Spleen (tissue), 7 donors: ENCODE measurements at regions not wholly inside any gene's neighbourhood (a gene's known extent, or its start where the extent isn't known, plus 50 kb on each side); places are given as distances from the start of the nearest gene placed in this dataset.
"Not testable (repeated sequence)": the region's sequence is repeated elsewhere in the genome, so short reads cannot be mapped to it uniquely, and the experiment has no call there.

Experiments
- POLR2A ChIP-seq, 3 donors: fragments of 450-650 bp; IDR thresholded peaks; one replicate each; pipeline ENCODE4 v1.5.1; 2017; ENCODE audit warnings: antibody characterized with exemption in 3 of 3, mild to moderate bottlenecking in 1 of 3
- TF ChIP-seq, protein P1 (sequence below), 11 experiments: fragments of 200-600 bp in 7 of 11; fragments of 450-650 bp in 4 of 11; sonication (generic) in 4 of 11; IDR thresholded peaks in 8 of 11; conservative IDR thresholded peaks in 3 of 11; 1 replicate in 7 of 11; 2 replicates in 4 of 11; pipeline versions ENCODE4 v1.4.0 to v1.8.0; 2016 to 2021; ENCODE audit warnings: antibody characterized with exemption in 11 of 11, inconsistent platforms in 4 of 11, mild to moderate bottlenecking in 1 of 11
- donor health status: DM: no; HTN: no; CAD: no; lungs with moderate emphysema.
- donor health status: DM: no; HTN: no; CAD: no.
- donor health status: DM: no; HTN: no; CAD: no.

DNA sequence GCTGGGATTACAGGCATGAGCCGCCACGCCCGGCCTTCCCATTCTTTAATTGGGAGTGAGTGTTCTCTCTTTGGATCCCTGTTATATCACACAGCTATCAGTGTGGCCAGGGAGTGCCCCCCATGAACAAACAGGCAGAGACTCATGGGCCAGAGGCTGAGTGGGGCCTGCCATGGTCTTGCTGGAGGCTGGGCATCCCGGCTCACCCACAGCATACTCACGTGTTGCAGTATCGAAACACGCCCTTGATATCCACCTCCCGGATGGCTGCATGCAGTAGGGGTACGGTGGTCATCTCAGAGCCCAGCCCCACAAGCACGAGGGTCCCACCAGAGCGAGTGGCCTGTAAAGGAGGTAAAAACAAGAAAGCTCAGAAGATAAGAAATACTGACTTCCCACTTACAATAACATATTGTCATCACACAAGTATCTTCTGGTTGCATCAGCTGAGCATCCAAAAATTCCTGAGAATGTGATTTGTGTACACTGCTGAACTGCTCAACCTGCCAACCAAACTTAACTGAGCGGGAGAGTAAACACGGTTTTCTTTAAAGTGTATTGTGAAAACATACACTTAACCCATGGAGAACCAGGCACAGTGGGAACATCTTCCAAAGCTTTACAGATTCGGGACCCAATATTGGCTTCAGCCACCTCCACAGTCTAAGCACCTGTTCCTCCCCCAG is 92.0 kb downstream of the TRIM69 start:
- TF ChIP-seq, protein P1, sequence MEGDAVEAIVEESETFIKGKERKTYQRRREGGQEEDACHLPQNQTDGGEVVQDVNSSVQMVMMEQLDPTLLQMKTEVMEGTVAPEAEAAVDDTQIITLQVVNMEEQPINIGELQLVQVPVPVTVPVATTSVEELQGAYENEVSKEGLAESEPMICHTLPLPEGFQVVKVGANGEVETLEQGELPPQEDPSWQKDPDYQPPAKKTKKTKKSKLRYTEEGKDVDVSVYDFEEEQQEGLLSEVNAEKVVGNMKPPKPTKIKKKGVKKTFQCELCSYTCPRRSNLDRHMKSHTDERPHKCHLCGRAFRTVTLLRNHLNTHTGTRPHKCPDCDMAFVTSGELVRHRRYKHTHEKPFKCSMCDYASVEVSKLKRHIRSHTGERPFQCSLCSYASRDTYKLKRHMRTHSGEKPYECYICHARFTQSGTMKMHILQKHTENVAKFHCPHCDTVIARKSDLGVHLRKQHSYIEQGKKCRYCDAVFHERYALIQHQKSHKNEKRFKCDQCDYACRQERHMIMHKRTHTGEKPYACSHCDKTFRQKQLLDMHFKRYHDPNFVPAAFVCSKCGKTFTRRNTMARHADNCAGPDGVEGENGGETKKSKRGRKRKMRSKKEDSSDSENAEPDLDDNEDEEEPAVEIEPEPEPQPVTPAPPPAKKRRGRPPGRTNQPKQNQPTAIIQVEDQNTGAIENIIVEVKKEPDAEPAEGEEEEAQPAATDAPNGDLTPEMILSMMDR (IDR thresholded peaks at IDR 0.05 in 8 of 11, conservative IDR thresholded peaks at IDR 0.05 in 3 of 11), result not testable (repeated sequence)
- not testable (repeated sequence) for TF ChIP-seq POLR2A (IDR thresholded peaks at IDR 0.05)
